Chondrocyte (in vitro differentiated cells): ENCODE measurements at regions not wholly inside any gene's neighbourhood (a gene's known extent, or its start where the extent isn't known, plus 50 kb on each side); places are given as distances from the start of the nearest gene placed in this dataset.

Experiments used
- DNase-seq: peaks from one replicate; pipeline ENCODE4 v3.0.0; 2021; ENCODE audit warnings: mixed read lengths, low spot score
- H3K27ac Mint-ChIP-seq: one replicate; pipeline ENCODE4 v1.8.0; 2021; ENCODE audit warnings: mild to moderate bottlenecking, moderate library complexity, mixed read lengths; ENCODE audit not compliant: unreplicated experiment
- H3K27me3 Mint-ChIP-seq: 2 replicates; pipeline ENCODE4 v1.8.0; 2021; ENCODE audit warnings: low read depth, mixed read lengths
- H3K36me3 Mint-ChIP-seq: 2 replicates; pipeline ENCODE4 v1.8.0; 2021; ENCODE audit warnings: low read depth, mixed read lengths
- H3K4me1 Mint-ChIP-seq: 2 replicates; pipeline ENCODE4 v1.8.0; 2021; ENCODE audit warnings: low read depth, mild to moderate bottlenecking, mixed read lengths
- H3K4me3 Mint-ChIP-seq: one replicate; pipeline ENCODE4 v1.8.0; 2021; ENCODE audit warnings: mild to moderate bottlenecking, moderate library complexity, mixed read lengths; ENCODE audit not compliant: unreplicated experiment
- H3K9me3 Mint-ChIP-seq: 2 replicates; pipeline ENCODE4 v1.8.0; 2021; ENCODE audit warnings: low read depth, mixed read lengths
- CTCF ChIP-seq: fragments of 200-600 bp; sonication (generic); IDR thresholded peaks from 2 replicates; pipeline ENCODE4 v1.5.0; 2021; ENCODE audit warnings: antibody characterized with exemption, mild to moderate bottlenecking, moderate library complexity

GRCh38 chr13:82358284-82358683 is 1524.0 kb downstream of the SLITRK1 start:
- no peak overlapping the region for H3K4me3 Mint-ChIP-seq

GRCh38 chr13:82356667-82357410 is 1525.4 kb downstream of the SLITRK1 start:
- no peaks in the 10 kb centered on the region for H3K36me3 Mint-ChIP-seq
- no peak overlapping the region for H3K4me3 Mint-ChIP-seq
- TF ChIP-seq CTCF: peak; percentile 71
- no peak overlapping the region for H3K27ac Mint-ChIP-seq
- no peaks in the 10 kb centered on the region for H3K9me3 Mint-ChIP-seq
- peaks cover 2% of the 10 kb centered on the region for H3K27me3 Mint-ChIP-seq
- DNase-seq: no peak
- H3K4me1 Mint-ChIP-seq: no peaks in the 10 kb centered on the region

More at GRCh38 chr13:82358284-82358683, 1524.0 kb downstream of the SLITRK1 start:
- H3K27me3 Mint-ChIP-seq: peaks cover 2% of the 10 kb centered on the region
- no peaks in the 10 kb centered on the region for H3K36me3 Mint-ChIP-seq
- no peaks in the 10 kb centered on the region for H3K9me3 Mint-ChIP-seq
- no peak for TF ChIP-seq CTCF
- no peaks in the 10 kb centered on the region for H3K4me1 Mint-ChIP-seq
- no peak overlapping the region for H3K27ac Mint-ChIP-seq
- DNase-seq: no peak

- no peak for TF ChIP-seq CTCF
- Mint-ChIP-seq H3K4me1 (no peaks in the 10 kb centered on the region), H3K27me3 (no peaks in the 10 kb centered on the region), H3K36me3 (no peaks in the 10 kb centered on the region), H3K9me3 (no peaks in the 10 kb centered on the region), H3K4me3 (no peak overlapping the region), H3K27ac (no peak overlapping the region)
- DNase-seq: no peak
Measured at GRCh38 chr13:82344867-82345266, 1537.4 kb downstream of the SLITRK1 start.

- Mint-ChIP-seq H3K4me1 (no peaks in the 10 kb centered on the region), H3K27me3 (no peaks in the 10 kb centered on the region), H3K36me3 (no peaks in the 10 kb centered on the region), H3K9me3 (no peaks in the 10 kb centered on the region), H3K27ac (no peak overlapping the region), H3K4me3 (no peak overlapping the region)
- TF ChIP-seq CTCF: no peak
- DNase-seq: no peak
Measured at GRCh38 chr13:82341116-82341515, 1541.2 kb downstream of the SLITRK1 start.

- no peaks in the 10 kb centered on the region for H3K36me3 Mint-ChIP-seq
- no peak for DNase-seq
- H3K9me3 Mint-ChIP-seq: peaks cover 5% of the 10 kb centered on the region
- no peak overlapping the region for H3K27ac Mint-ChIP-seq
- peak; percentile 72 for TF ChIP-seq CTCF
- H3K4me1 Mint-ChIP-seq: no peaks in the 10 kb centered on the region
- peaks cover 3% of the 10 kb centered on the region for H3K27me3 Mint-ChIP-seq
- no peak overlapping the region for H3K4me3 Mint-ChIP-seq
Measured at GRCh38 chr13:82330499-82330898, 1551.8 kb downstream of the SLITRK1 start.
